ENCODE measurements at regions not wholly inside any gene's neighbourhood (a gene's known extent, or its start where the extent isn't known, plus 50 kb on each side); places are given as distances from the start of the nearest gene placed in this dataset.

- no peak for DNase-seq
Observed at GRCh38 chr10:78700816-78701520, 367.8 kb upstream of the ZMIZ1 start.

- DNase-seq: no peak
Observed at GRCh38 chr10:78702186-78702585, 366.6 kb upstream of the ZMIZ1 start.

DNA sequence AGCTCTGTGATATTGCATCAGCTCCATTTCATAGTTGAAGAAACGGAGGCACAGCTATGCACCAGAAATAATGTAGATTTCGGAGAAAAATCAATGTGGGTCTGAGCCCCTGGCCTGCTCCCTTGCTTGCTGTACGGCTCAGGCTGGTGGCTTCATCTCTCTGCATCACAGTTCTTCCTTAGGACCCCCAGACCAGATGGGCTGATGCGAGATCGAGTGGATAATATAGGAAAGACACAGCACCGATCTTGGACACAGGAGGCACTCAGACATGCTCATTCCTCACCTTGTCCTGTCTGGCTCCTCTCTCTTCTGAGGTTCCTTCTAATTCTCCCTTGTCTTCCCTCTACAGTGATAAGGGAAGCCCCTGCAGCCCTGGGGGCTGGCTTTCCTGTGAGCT, 365.9 kb upstream of the ZMIZ1 start:
- no peak for DNase-seq

DNA sequence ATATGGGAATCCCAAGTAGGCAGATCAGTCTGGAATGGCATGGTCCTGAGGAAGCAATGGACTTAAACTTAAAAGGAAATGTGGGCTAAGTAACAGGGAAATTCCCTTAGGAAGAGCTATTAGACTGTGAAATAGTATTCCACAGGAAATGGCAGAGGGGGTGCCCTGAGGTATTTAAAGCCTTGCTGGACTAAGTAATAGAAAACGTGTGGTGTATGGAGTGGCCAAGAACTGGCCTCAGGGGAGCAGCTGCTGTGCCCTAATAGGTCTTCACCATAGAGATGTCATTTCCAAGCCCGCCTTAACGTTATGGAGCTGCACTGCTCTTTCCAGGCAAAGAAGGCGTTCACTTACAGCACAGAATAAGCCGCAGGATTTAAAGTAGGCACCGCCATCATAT, 365.2 kb upstream of the ZMIZ1 start:
- no peak for DNase-seq

DNA sequence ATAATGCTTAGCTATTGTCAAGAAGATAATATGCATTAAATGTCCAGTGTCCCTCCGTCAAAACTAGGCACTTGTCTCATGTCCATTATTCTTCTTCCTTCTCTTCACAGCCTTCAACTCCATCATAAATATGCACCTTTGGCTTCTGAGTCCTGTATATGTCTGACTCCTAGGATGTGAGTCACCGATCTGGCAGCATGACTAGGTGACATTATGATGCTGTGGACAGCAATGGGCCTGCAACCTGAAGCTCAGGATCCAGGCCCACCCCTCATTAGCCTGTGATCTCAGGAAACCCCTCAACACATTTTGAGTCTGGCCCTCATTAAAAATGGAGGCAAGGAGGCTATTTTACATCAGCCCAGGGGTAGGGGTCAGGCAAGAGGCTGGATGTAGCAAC, 362.5 kb upstream of the ZMIZ1 start:
- peak; percentile 37 for DNase-seq

GRCh38 chr10:78706726-78707540, 361.8 kb upstream of the ZMIZ1 start:
- peak; percentile 43 for DNase-seq

GRCh38 chr10:78707745-78708144, 361.0 kb upstream of the ZMIZ1 start:
- peak; percentile 13 for DNase-seq

GRCh38 chr10:78712147-78712546, 356.6 kb upstream of the ZMIZ1 start:
- peak; percentile 23 for DNase-seq

DNA sequence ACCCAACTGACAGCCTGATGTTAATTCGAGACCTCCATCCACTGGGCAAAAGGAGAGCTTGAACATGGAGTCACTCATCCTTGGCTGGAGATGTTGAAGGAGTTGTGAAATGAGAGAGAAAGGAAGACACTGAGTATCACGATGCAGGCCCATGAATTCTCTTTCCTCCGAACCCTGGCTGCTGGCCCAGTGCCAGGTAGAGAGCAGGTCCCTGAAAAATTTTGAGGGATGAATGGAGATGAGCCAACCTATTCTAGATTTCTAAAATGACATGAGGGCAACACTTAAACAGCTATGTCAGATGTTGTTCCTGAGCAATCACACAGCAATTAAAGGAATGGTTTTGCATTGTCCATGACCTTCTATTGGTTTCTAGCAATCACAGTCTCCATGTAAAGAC, 355.1 kb upstream of the ZMIZ1 start:
- DNase-seq: peak; percentile 21

DNA sequence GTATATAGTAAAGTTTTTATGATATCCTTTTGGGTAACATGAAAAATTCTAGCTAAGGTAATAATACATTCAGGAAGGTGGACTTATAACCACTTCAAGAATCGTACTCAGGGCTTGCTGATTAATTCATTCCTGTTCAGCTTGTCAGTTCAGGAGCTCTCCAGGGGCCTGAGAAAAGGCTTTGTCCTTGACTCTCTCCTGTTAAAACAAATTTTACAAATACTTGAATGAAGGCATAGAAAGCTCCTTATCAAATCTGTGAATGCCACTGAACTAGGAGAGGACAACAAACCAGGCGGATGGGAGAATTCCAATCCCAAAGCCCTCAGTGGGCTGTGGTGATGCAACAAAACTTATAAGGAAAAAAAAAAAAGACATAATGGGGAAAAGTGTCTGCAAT, 354.5 kb upstream of the ZMIZ1 start:
- DNase-seq: no peak

DNA sequence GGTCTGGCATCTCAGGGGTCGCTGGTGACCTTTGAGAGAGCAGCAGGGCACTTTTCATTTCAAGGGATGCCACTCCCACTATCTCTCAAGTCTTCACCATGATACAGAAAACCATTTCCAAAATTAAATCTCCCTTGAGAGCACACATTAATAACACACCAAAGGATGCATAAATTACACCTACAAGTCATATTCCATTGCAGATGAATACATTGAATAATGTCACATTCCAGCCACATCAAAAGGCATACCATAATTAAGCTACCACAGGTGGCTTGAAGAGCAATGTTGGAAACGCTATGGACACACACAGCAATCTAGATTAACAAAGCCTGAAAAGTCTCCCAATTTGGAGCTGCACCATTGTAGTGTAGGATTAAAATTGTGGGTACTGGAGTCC, 353.3 kb upstream of the ZMIZ1 start:
- DNase-seq: no peak

DNA sequence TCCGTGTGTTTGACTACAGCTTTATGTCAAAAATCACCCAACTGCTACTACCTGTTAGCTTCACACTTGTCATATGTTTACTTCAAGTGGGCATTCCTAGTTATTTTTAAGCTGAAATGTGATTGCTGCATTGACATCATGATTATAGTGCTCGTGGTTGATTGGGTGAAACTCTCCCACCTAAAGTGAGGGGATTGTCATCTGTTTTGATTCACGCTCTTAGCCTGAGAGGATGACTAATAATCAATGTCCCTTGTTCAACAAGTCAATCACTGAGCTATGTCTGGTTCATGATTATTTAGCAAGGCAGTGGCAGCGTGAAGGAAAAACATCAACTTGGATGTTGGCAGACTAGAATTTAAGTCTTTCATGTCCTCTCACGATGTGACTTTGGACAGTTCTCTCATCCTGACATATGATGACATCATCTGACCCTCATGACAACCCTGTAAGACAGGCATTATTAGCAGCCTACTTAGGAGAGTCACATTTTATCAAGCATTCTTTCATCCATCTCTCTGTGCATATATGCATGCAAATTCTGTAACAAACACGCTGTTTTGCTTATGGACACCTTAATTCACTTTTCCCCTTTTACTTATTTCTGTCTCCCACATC, 352.6 kb upstream of the ZMIZ1 start:
- no peak for DNase-seq

- peak; percentile 50 for DNase-seq
Observed at GRCh38 chr10:78717200-78717599, 351.6 kb upstream of the ZMIZ1 start.

- DNase-seq: peak; percentile 19
Observed at GRCh38 chr10:78718032-78718572, 350.7 kb upstream of the ZMIZ1 start.

DNA sequence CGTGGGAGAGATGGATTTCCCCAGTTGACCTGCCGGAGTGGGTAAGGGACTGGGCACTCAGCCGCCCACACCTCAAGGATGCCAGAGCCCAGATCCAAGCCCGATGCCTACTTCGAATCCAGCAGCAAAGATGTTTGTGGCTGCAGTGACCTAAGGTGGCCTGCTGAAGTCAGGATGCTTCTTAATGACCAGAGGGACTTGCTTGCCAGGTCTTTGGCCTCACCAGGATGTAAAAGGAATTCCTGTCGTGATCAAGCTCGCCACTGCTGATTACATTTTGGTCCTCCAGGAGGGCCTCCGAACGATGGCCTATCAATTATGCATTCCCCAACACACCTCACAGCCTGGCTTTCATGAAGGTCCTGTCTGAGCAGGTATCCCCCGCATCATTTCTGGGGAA, 349.5 kb upstream of the ZMIZ1 start:
- peak; percentile 26 for DNase-seq

DNA sequence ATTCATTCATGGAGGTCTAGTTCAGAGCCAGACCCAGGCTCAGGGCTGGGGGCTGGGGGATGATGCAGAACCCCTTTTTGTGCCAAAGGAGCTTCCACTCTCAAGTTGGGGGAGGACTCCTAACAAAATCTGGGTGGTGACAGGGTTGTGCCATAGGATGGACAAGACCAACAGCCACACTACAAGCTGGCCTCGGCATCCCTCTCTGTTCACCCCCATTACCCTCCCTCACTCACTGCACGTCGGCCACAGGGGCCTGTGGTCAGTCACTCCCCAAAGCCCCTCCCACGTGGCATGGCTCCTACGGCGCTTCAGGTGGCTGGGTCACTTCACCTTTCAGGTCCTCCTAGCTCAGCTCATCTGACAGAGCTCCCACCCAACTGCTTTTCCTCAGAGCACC, 348.7 kb upstream of the ZMIZ1 start:
- DNase-seq: peak; percentile 23

DNA sequence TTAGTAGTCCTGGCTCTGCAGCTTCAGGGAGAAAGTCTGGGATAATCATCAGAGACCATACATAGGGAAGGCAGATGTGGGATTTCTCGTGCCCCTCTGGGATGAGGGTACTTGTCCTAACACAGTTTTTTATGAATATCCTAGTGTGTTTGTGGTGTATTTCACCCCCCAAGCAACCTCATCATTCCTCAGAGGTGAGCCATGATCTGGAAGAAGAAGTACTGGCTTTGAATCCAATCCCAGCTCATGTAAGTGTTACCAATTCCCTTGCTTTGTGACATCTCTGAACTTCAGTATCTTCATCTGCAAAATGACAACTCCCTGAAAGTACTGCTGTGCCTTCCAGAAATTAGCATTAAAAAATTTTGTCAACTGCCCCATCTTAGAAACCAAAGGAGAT, 347.5 kb upstream of the ZMIZ1 start:
- no peak for DNase-seq

DNA sequence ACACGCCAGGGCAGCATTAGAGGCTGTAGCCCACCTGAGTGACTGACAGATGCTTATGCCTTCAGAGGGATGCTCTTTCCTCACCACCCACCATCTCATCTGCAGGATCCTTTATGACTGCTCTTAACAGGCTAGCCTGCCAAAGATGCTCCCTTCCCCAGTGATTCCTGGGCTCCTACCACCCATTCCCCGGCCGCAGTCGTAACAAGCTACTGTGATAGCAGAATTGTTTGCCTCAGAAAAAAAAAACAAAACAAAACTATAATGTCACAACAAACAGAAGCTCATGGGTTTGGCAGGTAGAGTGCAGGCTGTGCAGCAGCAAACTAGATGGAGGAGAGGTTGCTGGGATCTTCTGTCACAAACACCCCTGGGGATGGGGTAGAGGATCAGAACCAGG, 343.9 kb upstream of the ZMIZ1 start:
- peak; percentile 19 for DNase-seq

- no peak for DNase-seq
Observed at GRCh38 chr10:78726171-78726570, 342.6 kb upstream of the ZMIZ1 start.

- peak; percentile 17 for DNase-seq
Observed at GRCh38 chr10:78727251-78727650, 341.5 kb upstream of the ZMIZ1 start.

- DNase-seq: peak; percentile 31
Observed at GRCh38 chr10:78727728-78728127, 341.0 kb upstream of the ZMIZ1 start.

GRCh38 chr10:78728176-78728575, 340.6 kb upstream of the ZMIZ1 start:
- DNase-seq: peak; percentile 2

- peak; percentile 10 for DNase-seq
Observed at GRCh38 chr10:78729366-78729765, 339.4 kb upstream of the ZMIZ1 start.

DNA sequence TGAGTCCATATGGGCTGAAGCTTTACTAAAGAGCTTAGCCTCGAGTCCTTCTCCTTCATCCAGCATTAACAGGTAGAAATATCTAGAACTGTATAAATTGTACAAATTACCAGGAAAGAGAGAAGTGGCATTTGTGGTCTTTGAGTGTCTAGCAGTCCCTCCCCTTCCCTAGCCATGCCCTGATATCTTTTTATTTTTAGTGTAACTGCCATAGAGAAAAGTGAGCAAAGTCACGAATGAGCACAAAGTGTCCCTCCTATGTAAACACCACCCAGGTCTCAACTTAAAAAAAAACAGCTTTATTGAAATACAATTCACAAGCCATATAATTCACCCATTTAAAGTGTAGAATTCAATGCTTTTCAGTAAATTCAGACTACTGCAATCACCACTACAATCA, 339.0 kb upstream of the ZMIZ1 start:
- DNase-seq: no peak
